NCI-H2196 treated with DMSO at 0.1 percent for 48 hours (cell line): ENCODE measurements at regions not wholly inside any gene's neighbourhood (a gene's known extent, or its start where the extent isn't known, plus 50 kb on each side); places are given as distances from the start of the nearest gene placed in this dataset.
A peak's percentile ranks its signal among the peaks of the same experiment; 100 is the strongest.
"Not testable (repeated sequence)": the region's sequence is repeated elsewhere in the genome, so short reads cannot be mapped to it uniquely, and the experiment has no call there.

Experiments used
- DNase-seq: peaks from one replicate; lab custom pipeline; 2025; ENCODE audit not compliant: unreplicated experiment; lab: John Stamatoyannopoulos, UW

DNA sequence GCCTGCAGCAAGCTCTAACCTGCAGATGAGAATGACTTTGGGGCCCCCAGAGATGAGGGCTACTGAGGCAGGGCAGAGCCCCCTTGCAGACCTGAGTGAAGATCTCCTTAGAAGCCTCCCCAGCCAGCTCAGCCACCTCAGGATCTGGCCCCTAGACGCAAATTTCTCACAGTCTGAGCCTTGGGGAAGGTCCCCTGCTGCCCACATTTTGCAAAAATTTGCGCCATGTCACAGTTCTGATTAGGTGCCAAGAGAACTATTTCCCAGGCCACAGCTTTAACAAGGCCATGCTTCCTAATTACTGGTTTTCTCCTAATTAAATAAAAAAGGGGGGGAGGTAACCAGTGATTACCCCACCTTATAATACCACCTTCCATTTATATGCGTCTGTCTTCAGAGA, 81.0 kb upstream of the HES1 start:
- no peak for DNase-seq

GRCh38 chr3:194056323-194056722, 79.6 kb upstream of the HES1 start:
- DNase-seq: not testable (repeated sequence)

DNA sequence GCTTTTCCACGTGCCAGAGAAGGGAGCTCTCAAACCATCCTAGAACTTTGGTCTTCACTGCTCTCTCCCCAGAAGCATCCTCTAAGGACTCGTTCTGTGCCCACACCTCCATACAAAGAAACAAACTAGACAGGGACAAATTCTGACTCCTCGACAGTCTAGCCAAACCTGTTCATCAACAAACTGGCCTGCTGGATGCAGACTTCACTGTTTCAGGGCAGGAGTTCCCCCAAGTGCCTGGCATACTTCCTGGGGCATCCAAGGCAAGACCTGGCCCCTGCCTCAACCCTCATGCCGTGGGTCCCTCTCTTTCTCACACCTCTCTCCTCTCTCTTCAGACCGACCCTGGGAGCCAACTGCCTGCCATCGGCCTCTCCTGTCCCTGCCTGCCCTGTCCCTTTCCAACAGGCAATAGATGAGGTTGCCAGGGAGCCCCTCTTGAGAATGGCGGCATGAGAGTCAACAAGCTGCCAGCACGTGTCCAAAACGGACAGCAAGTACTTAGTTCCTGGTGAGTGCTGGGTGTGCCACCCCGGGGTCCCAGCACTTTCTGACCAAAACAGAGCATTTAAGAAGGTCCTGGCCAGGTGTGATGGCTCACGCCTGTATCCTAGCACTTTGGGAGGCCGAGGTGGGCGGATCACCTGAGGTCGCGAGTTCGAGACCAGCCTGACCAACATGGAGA, 79.1 kb upstream of the HES1 start:
- no peak for DNase-seq

GRCh38 chr3:194057570-194058188, 78.3 kb upstream of the HES1 start:
- DNase-seq: no peak

DNA sequence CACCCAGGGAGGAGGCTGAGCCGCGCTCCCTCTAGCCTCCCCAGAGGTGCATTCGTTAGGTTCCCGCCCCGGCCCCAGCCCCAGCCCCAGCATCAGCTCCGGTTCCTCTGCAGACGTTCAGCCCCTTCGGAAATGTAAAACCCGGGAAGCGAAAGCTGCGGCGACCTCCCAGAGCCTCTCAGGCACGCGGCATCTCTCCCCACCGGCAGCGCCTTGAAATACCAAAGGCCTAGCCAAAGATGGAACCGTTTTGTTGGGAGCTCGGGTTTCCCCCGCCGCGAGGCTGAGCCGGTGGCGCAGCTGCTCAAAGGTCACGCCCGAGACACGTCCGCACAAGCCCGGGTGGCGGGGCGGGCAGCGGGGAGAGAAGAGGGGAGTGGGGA, 77.8 kb upstream of the HES1 start:
- peak; percentile 95 for DNase-seq

DNA sequence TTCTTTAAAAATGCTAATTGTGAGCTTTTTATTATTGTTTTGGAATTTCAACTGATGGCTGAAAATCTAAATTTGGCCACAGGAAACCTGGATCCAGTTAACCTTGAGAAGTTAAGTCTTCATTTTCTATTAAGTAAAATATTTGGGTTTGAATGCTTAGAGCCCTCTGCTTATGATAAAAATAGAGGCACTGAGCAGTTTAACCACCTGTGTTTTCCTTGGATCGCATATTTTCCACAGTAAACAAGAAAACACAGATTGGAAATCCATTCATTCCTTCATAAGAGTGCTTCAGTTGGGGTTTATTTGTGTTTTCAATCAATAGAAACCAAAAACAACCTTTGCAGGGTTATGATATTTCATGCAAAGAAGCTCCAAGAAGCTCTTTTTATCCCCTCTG, 77.2 kb upstream of the HES1 start:
- DNase-seq: no peak

DNA sequence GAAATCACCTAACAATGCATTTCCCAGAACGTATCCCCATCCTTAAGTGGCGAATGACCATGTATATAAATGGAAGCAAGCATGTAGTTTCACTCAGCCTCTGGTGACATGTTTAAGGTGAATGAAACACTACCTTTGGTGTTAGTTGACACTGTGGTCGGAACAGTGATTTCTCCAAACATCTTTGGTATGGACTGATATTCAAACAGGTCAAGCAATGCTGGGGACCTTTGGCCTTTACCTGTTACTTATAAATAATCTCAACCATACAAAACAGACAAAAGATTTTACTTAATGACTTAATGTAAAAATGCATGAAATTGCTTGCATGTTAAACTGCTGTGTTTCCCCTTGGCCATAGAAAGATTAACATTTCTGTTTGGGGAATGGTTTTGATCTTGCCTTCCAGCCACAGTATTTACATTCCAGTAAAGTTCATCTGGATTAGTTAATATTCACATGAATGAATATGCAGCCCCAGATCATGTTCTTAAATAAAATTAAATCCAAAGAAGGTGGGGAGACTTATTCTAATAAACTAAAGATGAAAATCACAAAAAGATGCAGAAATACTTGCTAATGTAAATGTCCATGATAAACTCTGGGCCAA, 74.4 kb upstream of the HES1 start:
- DNase-seq: no peak

- peak; percentile 69 for DNase-seq
These were observed 73.1 kb upstream of the HES1 start for GRCh38 chr3:194062830-194063229.

DNA sequence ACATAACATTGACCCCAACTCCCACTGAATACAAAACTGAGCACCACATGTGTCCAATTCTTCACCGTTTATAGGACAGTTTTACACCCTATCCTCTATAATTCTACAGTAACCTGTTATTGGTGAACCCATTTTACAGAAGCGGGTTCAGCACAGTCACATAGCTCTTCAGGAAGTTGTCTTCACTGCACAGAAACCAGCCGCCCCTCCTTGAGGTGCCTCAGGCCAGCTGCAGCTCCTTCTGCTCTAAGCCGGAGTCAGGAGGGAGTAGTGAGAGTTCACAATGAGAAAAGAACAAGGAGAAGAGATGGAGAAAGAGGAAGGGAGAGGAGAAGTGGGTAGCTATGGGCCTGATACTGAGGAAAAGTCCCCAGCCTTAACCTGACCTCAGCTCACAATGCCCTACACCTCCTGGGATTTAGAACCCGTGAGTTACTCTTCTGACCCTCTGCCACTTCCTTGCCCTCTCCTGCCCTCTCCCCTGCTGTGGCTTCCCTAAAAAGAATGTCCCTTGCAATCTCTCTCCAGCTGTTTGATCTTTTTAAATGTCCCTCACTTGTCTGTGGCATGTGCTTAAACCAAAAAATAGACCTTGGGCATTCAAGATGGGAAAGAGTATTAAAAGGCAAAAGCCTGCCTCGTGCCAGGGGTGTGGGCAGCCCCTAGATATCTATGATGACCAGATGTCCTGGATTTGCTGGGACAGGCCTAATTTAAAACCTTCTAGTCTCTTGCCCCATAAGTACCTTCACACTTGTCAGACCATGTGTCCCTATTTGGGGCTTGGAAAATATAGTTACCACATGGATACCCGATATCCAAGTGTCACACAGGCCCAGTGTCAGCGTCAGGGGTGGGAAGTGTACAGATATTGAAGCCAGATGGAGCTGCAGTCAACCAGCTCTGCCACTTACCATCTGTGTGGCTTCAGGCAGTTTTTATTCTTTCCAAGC, 71.3 kb upstream of the HES1 start:
- DNase-seq: no peak

GRCh38 chr3:194067327-194067726, 68.6 kb upstream of the HES1 start:
- DNase-seq: not testable (repeated sequence)

GRCh38 chr3:194067949-194068362, 68.0 kb upstream of the HES1 start:
- no peak for DNase-seq

- DNase-seq: no peak
These were observed 66.3 kb upstream of the HES1 start for GRCh38 chr3:194069421-194070219.

DNA sequence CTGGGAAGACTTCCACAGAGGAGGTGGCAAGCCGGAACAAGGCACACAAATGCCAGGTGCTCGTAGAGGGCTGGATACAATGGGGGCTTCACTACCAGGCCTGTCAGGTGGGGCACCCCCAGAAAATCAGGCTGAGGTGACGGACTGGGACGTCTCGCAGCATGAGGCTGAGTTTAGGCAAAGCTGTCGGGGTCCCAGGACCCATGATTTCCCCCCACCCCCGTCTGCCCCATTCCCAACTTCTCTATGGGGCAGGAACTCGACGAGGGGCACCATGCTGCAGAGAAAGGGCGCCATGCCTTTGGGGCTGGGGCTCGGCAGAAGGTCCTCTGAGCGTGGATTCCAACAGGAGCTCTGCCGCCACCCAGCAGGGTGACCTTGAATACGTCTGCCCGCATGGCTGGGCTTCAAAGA, 65.7 kb upstream of the HES1 start:
- no peak for DNase-seq

DNA sequence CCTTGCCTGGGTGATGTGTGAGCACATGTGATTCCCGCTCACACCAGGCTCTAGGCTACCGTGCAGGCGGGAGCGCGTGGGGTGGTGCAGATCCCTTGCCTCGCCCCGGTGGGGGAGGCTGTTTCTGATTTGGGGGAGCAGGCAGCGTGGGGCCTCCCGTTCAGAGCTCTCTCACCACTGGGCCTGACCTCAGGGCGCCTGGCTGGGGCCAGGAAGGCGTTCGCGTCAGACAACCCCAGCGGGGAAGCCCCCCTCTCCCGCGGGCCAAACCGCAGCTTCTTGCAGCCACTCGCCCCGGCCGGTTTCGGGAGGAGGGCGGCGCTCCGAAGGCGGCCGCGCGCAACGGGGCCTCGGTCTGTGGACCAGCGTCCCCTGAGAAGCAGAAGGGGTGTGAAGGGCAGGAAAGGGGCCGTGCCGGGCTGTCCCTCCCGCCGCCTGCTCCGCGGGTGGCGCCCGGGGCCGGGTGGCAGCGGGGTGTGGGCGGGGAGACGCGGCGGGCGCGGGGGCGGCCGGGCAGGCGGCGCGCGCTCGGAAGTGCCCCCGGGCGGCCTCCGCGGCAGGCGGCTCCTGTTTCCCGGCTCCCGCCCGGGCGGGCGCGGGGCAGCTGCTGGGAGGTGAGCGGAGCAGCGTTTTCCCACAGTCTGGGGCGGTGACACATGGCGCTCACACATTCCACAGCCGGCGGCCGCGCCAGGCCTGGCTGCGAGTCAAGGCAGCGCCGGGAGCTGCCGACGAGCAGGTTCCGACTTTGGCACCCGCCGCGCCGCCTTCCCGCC, 65.1 kb upstream of the HES1 start:
- peak; percentile 100 for DNase-seq

DNA sequence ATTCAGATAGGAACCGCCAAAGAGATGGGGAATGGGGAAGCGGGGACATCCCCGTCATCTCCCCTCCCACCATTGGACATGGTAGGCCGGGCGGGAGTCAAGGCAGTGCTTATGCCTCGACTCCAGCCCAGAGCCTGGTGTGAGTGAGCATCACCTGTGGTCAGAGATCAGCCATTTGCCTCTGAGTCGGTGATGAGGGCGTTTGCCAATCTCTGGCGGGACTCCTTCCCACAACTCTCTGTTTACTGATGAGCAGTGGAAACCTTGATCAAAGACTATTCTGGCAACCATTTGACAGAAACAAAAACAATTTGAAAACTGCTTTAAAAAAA, 63.9 kb upstream of the HES1 start:
- DNase-seq: no peak

DNA sequence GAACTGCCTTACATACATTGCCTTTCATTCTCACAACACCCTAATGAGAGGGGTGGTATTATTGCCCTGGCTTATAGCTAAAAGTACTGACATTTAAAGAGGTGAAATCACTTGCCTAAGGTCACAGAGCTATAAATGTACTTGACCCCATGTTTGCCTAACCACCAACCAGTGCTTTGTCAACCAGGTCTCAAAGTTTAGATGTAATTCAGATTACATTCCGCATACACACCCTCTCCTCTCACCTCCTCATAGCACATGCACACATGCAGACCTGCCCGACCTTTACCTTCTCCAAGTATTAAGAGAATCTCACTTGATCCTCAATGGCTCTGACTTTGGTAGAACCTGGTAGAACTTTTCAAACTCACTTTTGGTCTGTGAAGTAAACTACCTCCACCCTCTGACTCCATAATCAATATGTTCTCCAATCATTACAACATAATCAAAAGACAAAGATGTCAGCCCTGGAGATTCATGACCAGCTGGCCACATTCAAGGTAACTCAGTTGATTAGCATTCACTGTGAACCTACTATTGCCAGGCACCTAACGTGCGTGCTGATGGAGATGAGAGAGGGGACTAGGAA, 63.2 kb upstream of the HES1 start:
- DNase-seq: no peak

- DNase-seq: no peak
These were observed 62.0 kb upstream of the HES1 start for GRCh38 chr3:194073926-194074325.

- DNase-seq: no peak
These were observed 60.8 kb upstream of the HES1 start for GRCh38 chr3:194075088-194075615.

- DNase-seq: peak; percentile 69
These were observed 60.0 kb upstream of the HES1 start for GRCh38 chr3:194075802-194076460.
